SIG-M5 treated with dmso at 0.1 percent for 504 hours (cell line): ENCODE measurements at regions not wholly inside any gene's neighbourhood (a gene's known extent, or its start where the extent isn't known, plus 50 kb on each side); places are given as distances from the start of the nearest gene placed in this dataset.

Source experiments
- DNase-seq: peaks from one replicate; lab custom pipeline; 2025; ENCODE audit not compliant: unreplicated experiment; lab: John Stamatoyannopoulos, UW

DNA sequence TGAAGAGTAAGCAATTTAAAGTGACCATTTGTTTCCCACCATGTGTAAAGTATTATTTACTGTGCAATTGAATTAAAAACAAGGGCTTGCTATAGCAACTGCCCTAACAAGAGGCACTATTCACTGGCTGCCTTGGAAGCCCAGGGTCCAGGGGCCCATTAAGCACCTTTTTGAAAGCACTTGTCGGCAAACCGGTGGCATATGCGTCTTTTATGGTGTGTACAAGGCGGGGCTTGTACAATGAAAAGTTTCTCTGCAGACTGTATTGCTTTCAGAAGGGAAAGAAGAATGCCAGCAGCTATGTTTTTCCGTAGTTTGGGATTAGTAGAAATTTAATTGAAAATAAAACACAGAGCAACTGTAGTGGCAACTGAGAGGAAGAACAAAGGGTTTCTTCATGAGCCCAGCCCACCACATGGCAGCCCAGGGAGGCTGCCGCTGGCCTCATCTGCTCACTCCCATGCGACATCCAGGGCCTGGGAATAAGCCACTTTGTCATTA lies 279.5 kb upstream of the PARD3B start:
- no peak for DNase-seq

- no peak for DNase-seq
Observed at GRCh38 chr2:204268458-204268857, 276.8 kb upstream of the PARD3B start.

- no peak for DNase-seq
Observed at GRCh38 chr2:204268971-204269370, 276.3 kb upstream of the PARD3B start.

DNA sequence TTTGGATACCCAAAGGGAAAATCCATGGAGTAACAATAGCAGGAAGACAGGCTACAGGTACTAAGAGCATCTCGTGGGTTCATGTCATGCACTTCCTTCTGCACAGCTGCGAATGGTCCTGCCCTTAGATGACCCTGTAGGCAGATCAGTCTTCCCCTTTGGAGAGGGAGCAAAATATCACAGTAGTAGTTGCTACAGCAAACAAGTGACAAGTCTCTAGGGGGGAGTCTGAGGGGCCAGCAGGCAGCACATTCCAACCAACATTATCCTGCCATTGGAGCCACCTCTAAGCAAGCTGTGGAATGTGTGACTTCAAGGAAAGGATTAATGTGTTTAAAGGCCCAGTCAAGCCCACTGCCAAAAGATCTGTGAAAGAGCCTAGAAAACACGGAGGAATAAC lies 273.2 kb upstream of the PARD3B start:
- DNase-seq = no peak

GRCh38 chr2:204272610-204273287 lies 272.5 kb upstream of the PARD3B start:
- no peak for DNase-seq

DNA sequence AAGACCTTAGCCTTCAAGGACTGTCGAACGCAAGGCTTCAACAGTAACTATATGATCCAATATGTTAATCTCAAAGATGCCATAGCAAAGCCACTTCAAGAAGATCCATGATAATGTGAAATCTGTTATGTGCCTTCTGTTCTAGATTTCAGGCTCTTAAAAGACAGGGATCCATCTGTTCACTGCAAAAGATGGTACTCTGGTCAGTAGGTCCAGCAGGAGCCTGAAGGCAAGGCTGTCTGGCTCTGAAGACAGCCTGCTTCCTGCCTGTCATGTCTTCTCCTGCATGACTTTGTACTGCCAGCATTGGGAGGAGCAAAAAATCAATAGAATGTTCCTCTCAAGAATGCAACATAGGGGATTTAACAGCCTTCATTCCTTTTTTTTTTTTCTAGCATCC lies 270.8 kb upstream of the PARD3B start:
- no peak for DNase-seq

GRCh38 chr2:204274991-204275390 lies 270.3 kb upstream of the PARD3B start:
- DNase-seq = no peak

- no peak for DNase-seq
Observed at GRCh38 chr2:204277226-204277625, 268.0 kb upstream of the PARD3B start.

GRCh38 chr2:204278454-204278853 lies 266.8 kb upstream of the PARD3B start:
- DNase-seq = no peak

- DNase-seq = no peak
Observed at GRCh38 chr2:204279819-204280218, 265.5 kb upstream of the PARD3B start.

DNA sequence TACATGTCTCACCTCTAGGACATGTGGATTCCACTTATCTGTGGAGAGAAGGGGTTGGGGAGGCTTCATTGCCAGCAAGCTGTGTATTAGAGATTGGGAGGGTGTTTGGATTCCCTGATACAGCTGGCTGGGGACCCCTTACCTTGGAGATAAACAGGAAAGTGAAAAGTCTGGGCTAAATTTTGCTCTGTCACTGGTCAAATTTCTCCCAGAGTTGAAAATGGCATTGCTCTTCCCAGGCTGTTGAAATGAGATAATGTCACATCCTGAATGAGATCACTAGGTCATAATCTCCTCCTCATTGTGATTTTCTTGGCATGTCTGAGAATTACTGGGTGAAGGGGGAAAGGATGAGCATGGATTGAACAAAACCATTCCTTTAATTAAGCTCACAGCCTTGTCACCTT lies 265.0 kb upstream of the PARD3B start:
- no peak for DNase-seq

DNA sequence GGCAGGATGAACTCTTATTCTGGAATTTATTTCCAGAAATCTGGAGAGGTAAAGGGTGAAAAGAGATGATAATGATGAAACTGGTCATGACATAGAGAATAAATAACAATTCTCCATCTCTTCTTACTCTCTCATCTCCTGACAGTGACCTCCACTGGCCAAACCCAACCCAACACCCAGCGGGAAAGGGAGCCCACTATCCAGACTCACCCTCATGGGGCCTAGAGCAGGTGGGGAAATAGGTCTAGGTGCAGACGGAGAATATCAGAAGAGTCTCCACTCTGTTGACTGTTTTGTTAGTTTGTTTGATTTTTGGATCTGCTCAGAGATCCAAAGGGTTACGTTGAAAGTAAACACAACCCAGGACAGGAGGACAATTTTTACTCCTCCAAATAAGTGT lies 263.2 kb upstream of the PARD3B start:
- no peak for DNase-seq

DNA sequence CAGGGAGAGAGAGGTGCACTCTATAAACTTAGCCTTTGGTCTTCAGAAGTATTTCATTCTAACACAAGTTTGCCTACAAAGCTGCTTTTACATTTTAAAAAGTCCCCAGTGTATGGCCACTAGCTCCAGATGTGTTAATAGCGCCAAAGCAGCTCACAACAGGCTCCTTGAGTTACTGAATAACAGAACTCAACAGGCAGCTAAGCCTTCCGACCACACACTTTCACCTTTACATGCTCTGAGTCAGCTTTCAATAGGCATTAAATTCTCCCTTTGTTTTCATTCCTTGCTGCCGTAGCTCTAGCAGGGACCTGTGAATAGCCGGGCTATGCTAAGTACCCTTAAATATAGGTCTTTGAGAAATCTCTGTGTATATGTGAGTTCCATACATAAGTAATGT lies 262.8 kb upstream of the PARD3B start:
- no peak for DNase-seq

DNA sequence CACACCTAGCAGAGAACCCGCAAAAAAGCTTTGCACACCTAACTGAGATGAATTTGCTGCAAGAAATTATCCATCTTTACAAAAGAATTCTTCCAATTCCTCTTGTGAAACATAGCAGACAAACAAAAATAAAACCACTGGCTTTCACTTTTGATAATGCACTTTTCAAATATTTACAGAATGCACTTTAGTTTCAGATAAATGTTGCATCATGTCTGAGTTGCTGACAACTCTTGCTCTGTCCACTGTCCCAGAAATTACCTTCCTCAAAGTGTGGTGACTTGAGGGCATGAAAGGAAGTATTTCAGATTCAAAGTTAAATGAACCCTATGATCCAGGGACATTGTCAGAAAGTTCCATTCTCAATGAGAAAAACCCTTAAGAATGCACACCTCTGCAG lies 256.2 kb upstream of the PARD3B start:
- no peak for DNase-seq

DNA sequence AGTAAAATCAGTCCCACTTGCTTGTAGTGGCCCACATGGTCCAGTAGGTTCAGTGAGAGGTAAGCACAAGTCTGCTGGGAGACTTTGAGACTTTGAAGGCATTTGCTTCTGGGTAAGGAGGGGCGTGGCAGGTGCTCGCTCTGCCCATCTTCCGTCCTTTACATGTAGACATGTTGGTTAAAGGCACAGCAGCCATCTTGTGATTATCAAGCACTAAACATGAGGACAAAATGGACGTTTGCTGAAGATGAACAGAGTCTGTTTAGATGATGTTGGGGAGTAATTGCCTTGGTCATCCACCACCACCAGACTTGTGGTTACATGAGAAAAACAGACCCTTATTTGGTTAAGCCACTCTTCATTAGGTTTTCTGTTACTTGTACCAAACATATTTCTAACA lies 252.8 kb upstream of the PARD3B start:
- no peak for DNase-seq

DNA sequence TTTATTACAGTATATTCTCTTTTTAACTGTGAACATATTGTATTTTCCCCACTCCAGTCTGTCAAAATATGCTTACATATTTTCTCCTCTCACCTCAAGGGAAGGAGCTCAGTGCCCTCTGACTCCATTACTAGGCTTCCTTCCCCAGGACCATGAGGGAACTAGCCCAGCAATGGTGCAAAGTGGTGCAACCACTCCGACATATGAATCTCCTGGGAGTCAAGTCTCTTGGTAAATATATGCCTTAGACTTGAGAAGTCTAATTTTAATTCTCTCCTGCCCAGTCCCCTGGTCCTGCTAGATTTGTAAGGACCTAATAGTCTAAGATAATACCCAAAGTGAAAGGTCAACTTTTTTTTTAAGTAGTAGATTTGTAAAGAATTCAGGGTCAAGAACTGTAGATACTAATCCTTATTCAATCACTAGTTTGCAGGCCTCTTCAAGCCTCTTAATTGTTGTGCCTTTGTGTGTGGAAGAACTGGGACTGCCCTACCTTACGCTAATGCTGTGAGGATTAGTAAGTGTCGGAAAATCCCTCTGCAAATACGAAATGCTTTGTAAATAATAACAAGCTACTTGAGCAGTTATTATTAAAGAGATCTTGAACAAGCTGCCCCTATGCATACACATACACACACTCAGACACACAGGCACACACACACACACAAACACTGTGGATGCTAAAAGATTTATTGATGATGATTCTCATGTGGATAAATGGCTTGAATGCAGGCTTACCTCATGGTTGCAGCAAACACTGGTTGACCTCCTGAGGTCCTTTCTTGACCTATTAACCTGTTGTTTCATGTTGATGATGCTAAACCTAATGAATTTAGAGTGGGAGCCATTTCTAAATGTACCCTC lies 251.2 kb upstream of the PARD3B start:
- no peak for DNase-seq

DNA sequence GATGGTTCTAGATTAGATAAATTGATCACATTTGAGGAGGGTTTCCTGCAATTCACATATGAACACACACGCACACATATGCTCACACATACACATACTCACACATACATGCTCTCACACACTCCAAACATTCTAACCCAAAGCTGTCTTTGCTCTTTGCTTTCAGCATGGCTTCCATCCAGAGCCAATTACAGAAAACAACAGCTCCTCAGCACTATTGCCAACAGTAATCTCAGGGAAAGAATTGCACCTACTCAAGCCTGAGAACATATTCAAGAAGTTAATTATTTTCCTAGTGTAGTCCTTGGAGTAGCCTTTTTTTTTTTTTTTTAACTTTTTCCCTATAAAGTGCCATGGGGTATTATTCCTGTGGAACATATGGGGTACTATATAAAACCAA lies 246.9 kb upstream of the PARD3B start:
- DNase-seq = no peak

DNA sequence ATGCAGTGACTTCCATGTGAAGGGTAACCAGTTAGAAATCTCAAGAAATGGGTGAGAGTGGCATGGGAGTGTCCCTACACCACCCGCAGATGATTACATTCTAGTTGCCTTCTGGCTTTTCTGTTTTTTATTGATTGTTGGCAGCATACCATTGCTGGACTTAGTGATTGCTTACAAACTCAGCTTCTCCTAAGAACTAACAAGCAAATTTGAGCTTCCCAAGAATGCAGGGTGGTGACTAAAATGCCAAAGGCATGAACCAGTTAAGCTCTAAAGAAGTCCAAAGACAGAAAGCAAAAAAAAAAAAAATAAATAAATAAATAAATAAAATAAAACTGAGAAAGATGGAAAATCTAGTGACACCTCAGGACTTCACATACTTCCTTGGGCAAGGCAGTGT lies 245.5 kb upstream of the PARD3B start:
- DNase-seq = no peak

DNA sequence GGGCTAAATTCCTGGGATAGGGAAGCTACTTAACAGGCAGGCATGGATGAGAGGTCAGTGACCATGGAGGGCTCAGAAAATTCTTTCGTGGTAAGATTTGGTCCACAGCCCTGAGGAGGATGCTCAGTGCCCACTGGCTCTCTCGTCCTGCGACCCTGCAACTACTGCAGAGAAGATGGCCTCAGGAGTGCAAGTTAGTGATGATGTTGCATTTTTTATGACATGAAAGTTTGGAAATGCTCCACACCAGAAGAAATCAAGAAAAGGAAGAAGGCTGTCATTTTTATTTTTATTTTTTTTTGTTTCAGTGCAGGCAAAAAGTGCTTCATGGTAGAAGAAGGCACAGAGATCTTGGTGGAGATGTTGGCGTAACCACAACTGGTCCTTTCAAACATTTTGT lies 238.6 kb upstream of the PARD3B start:
- DNase-seq = no peak

- no peak for DNase-seq
Observed at GRCh38 chr2:204312105-204312504, 233.2 kb upstream of the PARD3B start.

- DNase-seq = no peak
Observed at GRCh38 chr2:204313256-204313655, 232.0 kb upstream of the PARD3B start.

GRCh38 chr2:204315236-204315662 lies 230.0 kb upstream of the PARD3B start:
- no peak for DNase-seq
